ENCODE measurements at regions not wholly inside any gene's neighbourhood (a gene's known extent, or its start where the extent isn't known, plus 50 kb on each side); places are given as distances from the start of the nearest gene placed in this dataset.
"Not testable (repeated sequence)": the region's sequence is repeated elsewhere in the genome, so short reads cannot be mapped to it uniquely, and the experiment has no call there.

- ChIA-PET CTCF (no interaction called here), POLR2A (no interaction called here)
- DNase-seq (ENCODE audit: extremely low spot score): no peak
- TF ChIP-seq FOXM1 (IDR thresholded peaks at IDR 0.05; ENCODE audit: borderline replicate concordance) (no peak), FOXA1 (IDR thresholded peaks at IDR 0.05) (no peak), ARNT (IDR thresholded peaks at IDR 0.05) (no peak), NFRKB (IDR thresholded peaks at IDR 0.05) (no peak), CTBP1 (IDR thresholded peaks at IDR 0.05; ENCODE audit: borderline replicate concordance) (no peak), SUZ12 (IDR thresholded peaks at IDR 0.05) (no peak), LEF1 (IDR thresholded peaks at IDR 0.05; ENCODE audit: borderline replicate concordance) (no peak), ZNF384 (IDR thresholded peaks at IDR 0.05) (no peak), BHLHE40 (IDR thresholded peaks at IDR 0.05; ENCODE audit: borderline replicate concordance) (no peak), L3MBTL2 (conservative IDR thresholded peaks at IDR 0.05) (no peak), TARDBP (IDR thresholded peaks at IDR 0.05) (no peak), SP1 (IDR thresholded peaks at IDR 0.05) (no peak)
Observed at GRCh38 chr6:76982476-76983199, 480.7 kb downstream of the HTR1B start.

- no peak for DNase-seq (ENCODE audit: extremely low spot score)
- no peak for TF ChIP-seq ZNF384 (IDR thresholded peaks at IDR 0.05)
- TF ChIP-seq ARNT (IDR thresholded peaks at IDR 0.05): no peak
- no peak for TF ChIP-seq BHLHE40 (IDR thresholded peaks at IDR 0.05; ENCODE audit: borderline replicate concordance)
- TF ChIP-seq FOXK2 (IDR thresholded peaks at IDR 0.05): no peak
- TF ChIP-seq L3MBTL2 (conservative IDR thresholded peaks at IDR 0.05): no peak
- TF ChIP-seq PKNOX1 (IDR thresholded peaks at IDR 0.05): no peak
- TF ChIP-seq TARDBP (IDR thresholded peaks at IDR 0.05): no peak
- TF ChIP-seq FOXA1 (IDR thresholded peaks at IDR 0.05): no peak
- TF ChIP-seq FOXM1 (IDR thresholded peaks at IDR 0.05; ENCODE audit: borderline replicate concordance): no peak
- no peak for TF ChIP-seq SP1 (IDR thresholded peaks at IDR 0.05)
- TF ChIP-seq HDGF (IDR thresholded peaks at IDR 0.05; ENCODE audit: borderline replicate concordance): no peak
- no peak for TF ChIP-seq LEF1 (IDR thresholded peaks at IDR 0.05; ENCODE audit: borderline replicate concordance)
- TF ChIP-seq ELF4 (IDR thresholded peaks at IDR 0.05): no peak
- TF ChIP-seq NFRKB (IDR thresholded peaks at IDR 0.05): no peak
- ChIA-PET CTCF (interaction anchor here (0.6 kb wide), 2 partner anchors 30 to 406 kb away, joined by 3 to 4 read pairs; no protein-coding TSS in a partner anchor), POLR2A (no interaction called here)
Observed at GRCh38 chr6:76972474-76972873, 490.8 kb downstream of the HTR1B start.

GRCh38 chr6:76959177-76959576, 504.1 kb downstream of the HTR1B start:
- DNase-seq (ENCODE audit: extremely low spot score); CTCF ChIA-PET; POLR2A ChIA-PET: not testable (repeated sequence)

- no peak for TF ChIP-seq SP1 (IDR thresholded peaks at IDR 0.05)
- no peak for TF ChIP-seq PKNOX1 (IDR thresholded peaks at IDR 0.05)
- TF ChIP-seq CTBP1 (IDR thresholded peaks at IDR 0.05; ENCODE audit: borderline replicate concordance): no peak
- no peak for TF ChIP-seq FOXA1 (IDR thresholded peaks at IDR 0.05)
- TF ChIP-seq ARNT (IDR thresholded peaks at IDR 0.05): no peak
- no peak for TF ChIP-seq SUZ12 (IDR thresholded peaks at IDR 0.05)
- no peak for TF ChIP-seq ELF4 (IDR thresholded peaks at IDR 0.05)
- TF ChIP-seq BHLHE40 (IDR thresholded peaks at IDR 0.05; ENCODE audit: borderline replicate concordance): no peak
- DNase-seq (ENCODE audit: extremely low spot score): no peak
- POLR2A ChIA-PET: no interaction called here
Observed at GRCh38 chr6:76942203-76942966, 520.9 kb downstream of the HTR1B start.

GRCh38 chr6:76940191-76940590, 523.1 kb downstream of the HTR1B start:
- ChIA-PET POLR2A (no interaction called here), CTCF (no interaction called here)
- no peak for DNase-seq (ENCODE audit: extremely low spot score)
- TF ChIP-seq TARDBP (IDR thresholded peaks at IDR 0.05): no peak
- no peak for TF ChIP-seq PKNOX1 (IDR thresholded peaks at IDR 0.05)
- TF ChIP-seq SUZ12 (IDR thresholded peaks at IDR 0.05): no peak
- no peak for TF ChIP-seq NFRKB (IDR thresholded peaks at IDR 0.05)
- no peak for TF ChIP-seq ARNT (IDR thresholded peaks at IDR 0.05)
- TF ChIP-seq CTBP1 (IDR thresholded peaks at IDR 0.05; ENCODE audit: borderline replicate concordance): no peak
- TF ChIP-seq FOXK2 (IDR thresholded peaks at IDR 0.05): no peak
- no peak for TF ChIP-seq FOXM1 (IDR thresholded peaks at IDR 0.05; ENCODE audit: borderline replicate concordance)
- no peak for TF ChIP-seq BHLHE40 (IDR thresholded peaks at IDR 0.05; ENCODE audit: borderline replicate concordance)
- no peak for TF ChIP-seq ELF4 (IDR thresholded peaks at IDR 0.05)

More at GRCh38 chr6:76942203-76942966, 520.9 kb downstream of the HTR1B start:
- CTCF ChIA-PET: no interaction called here

- CTCF ChIA-PET: no interaction called here
Observed at GRCh38 chr6:76914737-76915136, 548.6 kb downstream of the HTR1B start.

GRCh38 chr6:76905541-76905940, 557.8 kb downstream of the HTR1B start:
- DNase-seq (ENCODE audit: extremely low spot score); CTCF ChIA-PET; POLR2A ChIA-PET: not testable (repeated sequence)

More at GRCh38 chr6:76914737-76915136, 548.6 kb downstream of the HTR1B start:
- TF ChIP-seq LEF1 (IDR thresholded peaks at IDR 0.05; ENCODE audit: borderline replicate concordance) (no peak), CTBP1 (IDR thresholded peaks at IDR 0.05; ENCODE audit: borderline replicate concordance) (no peak), ARNT (IDR thresholded peaks at IDR 0.05) (no peak), L3MBTL2 (conservative IDR thresholded peaks at IDR 0.05) (no peak), SUZ12 (IDR thresholded peaks at IDR 0.05) (no peak), SP1 (IDR thresholded peaks at IDR 0.05) (no peak), ZNF384 (IDR thresholded peaks at IDR 0.05) (no peak), PKNOX1 (IDR thresholded peaks at IDR 0.05) (no peak), NFRKB (IDR thresholded peaks at IDR 0.05) (no peak), FOXA1 (IDR thresholded peaks at IDR 0.05) (no peak), ELF4 (IDR thresholded peaks at IDR 0.05) (no peak), FOXK2 (IDR thresholded peaks at IDR 0.05) (no peak), TARDBP (IDR thresholded peaks at IDR 0.05) (no peak), HDGF (IDR thresholded peaks at IDR 0.05; ENCODE audit: borderline replicate concordance) (no peak), FOXM1 (IDR thresholded peaks at IDR 0.05; ENCODE audit: borderline replicate concordance) (no peak), BHLHE40 (IDR thresholded peaks at IDR 0.05; ENCODE audit: borderline replicate concordance) (no peak)
- DNase-seq (ENCODE audit: extremely low spot score): no peak
- POLR2A ChIA-PET: no interaction called here

Data from HEK293T (cell line).